ENCODE measurements at regions not wholly inside any gene's neighbourhood (a gene's known extent, or its start where the extent isn't known, plus 50 kb on each side); places are given as distances from the start of the nearest gene placed in this dataset.

DNA sequence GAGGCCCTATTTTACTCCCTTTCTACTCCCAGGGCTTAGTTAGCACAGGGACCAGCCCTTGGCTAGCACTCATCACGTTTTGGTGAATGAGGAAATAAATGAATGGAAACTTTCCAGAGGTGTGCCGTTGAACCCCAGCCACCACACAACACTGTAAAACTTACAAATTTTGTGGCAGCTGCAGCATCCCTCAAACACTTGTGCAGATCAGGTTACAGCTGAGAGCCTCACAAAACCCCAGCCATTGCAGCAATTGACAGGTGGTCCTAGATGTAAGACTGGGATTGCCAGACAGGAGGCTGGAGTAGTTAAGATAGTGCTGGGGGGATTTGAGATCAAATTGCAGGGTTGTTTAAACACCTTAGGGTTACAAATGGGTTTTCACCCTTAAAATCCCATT, 482.2 kb upstream of the KIF2A start (continued):
- no peak for TF ChIP-seq CHD1 (IDR thresholded peaks at IDR 0.05; ENCODE audit: low read depth, low read length)

DNA sequence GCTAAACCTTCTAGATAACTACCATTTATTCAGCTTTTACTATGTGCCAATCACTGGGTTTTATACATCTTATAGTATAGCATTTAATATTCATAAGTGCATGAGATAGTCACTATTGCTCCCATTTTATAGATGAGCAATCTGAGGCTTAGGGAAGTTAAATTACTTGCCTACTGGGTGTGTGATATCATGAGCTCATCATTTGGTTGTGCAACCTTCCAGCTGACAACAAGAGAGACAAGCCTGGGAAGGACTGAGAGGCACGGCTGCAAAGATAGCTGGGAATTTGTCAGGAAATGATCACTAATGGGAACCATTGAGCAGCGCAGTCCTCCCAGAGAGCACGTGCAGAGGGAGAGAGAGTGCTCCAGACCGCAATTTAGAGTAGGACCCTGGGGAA, 481.6 kb upstream of the KIF2A start:
- Histone ChIP-seq H3K79me2 (ENCODE audit: control insufficient read depth in 1 of 2, insufficient read depth in 2 of 2, low read length in 2 of 2) (no peaks in the 10 kb centered on the region), H3K27me3 (replicated peaks in 1 of 4; ENCODE audit: control insufficient read depth in 3 of 4, extremely low read depth in 1 of 4, insufficient read depth in 3 of 4, low read length in 3 of 4) (no peaks in the 10 kb centered on the region), H3K56ac (replicated peaks; ENCODE audit: insufficient read length, low read depth, low read length) (no peak overlapping the region), H3K36me3 (ENCODE audit: control insufficient read depth in 2 of 4, insufficient read depth in 4 of 4, low read length in 3 of 4) (no peaks in the 10 kb centered on the region), H2BK120ac (replicated peaks; ENCODE audit: low read depth, low read length) (no peak overlapping the region), H2BK5ac (ENCODE audit: low read depth, low read length) (no peak overlapping the region), H4K8ac (ENCODE audit: extremely low read depth, insufficient read depth, low read length) (no peak overlapping the region), H3K14ac (ENCODE audit: insufficient read length) (no peak overlapping the region), H3K23me2 (ENCODE audit: low read depth, low read length) (no peaks in the 10 kb centered on the region), H3K23ac (ENCODE audit: insufficient read length) (no peak overlapping the region), H3K18ac (ENCODE audit: extremely low read depth, low read length) (no peak overlapping the region), H3K79me1 (ENCODE audit: low read depth, low read length) (no peaks in the 10 kb centered on the region), H4K91ac (replicated peaks; ENCODE audit: insufficient read length, low read length) (no peak overlapping the region), H3K9ac (replicated peaks in 1 of 4; ENCODE audit: extremely low read depth in 1 of 4, low read depth in 3 of 4, low read length in 3 of 4) (no peak overlapping the region), H2AFZ (ENCODE audit: low read length) (no peak overlapping the region), H2BK20ac (ENCODE audit: low read length) (no peak overlapping the region), H3K27ac (ENCODE audit: low read depth, low read length) (no peak overlapping the region), H3K4ac (replicated peaks; ENCODE audit: insufficient read length, low read depth, low read length) (no peak overlapping the region), H2BK15ac (ENCODE audit: low read length) (no peak overlapping the region), H3K4me3 (ENCODE audit: extremely low read depth in 1 of 4, insufficient read depth in 2 of 4, low read depth in 3 of 4, low read length in 4 of 4) (no peak overlapping the region), H4K5ac (ENCODE audit: insufficient read length, low read depth, low read length) (no peak overlapping the region), H4K20me1 (replicated peaks in 1 of 2; ENCODE audit: control insufficient read depth in 1 of 2, insufficient read depth in 2 of 2, low read length in 2 of 2) (no peaks in the 10 kb centered on the region), H3K4me1 (replicated peaks in 1 of 4; ENCODE audit: control insufficient read depth in 3 of 4, insufficient read depth in 4 of 4, low read length in 3 of 4) (peaks cover 0 to 3% (median 1%) of the 10 kb centered on the region in 4 experiments; a peak in 3 of 7 replicates), H3K9me3 (ENCODE audit: insufficient read depth in 2 of 2, low read depth in 1 of 2, low read length in 1 of 2) (no peaks in the 10 kb centered on the region; a peak in 1 of 4 replicates), H2BK12ac (ENCODE audit: low read depth, low read length) (no peak overlapping the region), H3K4me2 (ENCODE audit: insufficient read depth in 1 of 2, low read depth in 2 of 2, low read length in 2 of 2) (no peak overlapping the region), H2AK5ac (ENCODE audit: low read depth, low read length) (no peak overlapping the region)
- POLR2A ChIA-PET (ENCODE audit: partially characterized antibody) = no interaction called here
- CTCF ChIA-PET (ENCODE audit: partially characterized antibody) = interaction anchor here (0.5 to 1.4 kb wide), 9 partner anchors 9 to 745 kb away, joined by 3 to 5 read pairs (median 3); no protein-coding TSS in a partner anchor
- 96% methylated on average over 4 of the region's 4 CpGs; no CpG with 5 or more reads in 1 of the 2 experiments for WGBS, 2 experiments (ENCODE audit: extremely low coverage in 1 of 2, insufficient coverage in 1 of 2, insufficient read length in 1 of 2, insufficient replicate concordance in 2 of 2, low coverage in 1 of 2, low lambda C conversion rate in 2 of 2, missing lambda C conversion rate in 1 of 2)
- FAIRE-seq (no peak), DNase-seq (ENCODE audit: low read depth in 1 of 2, low spot score in 2 of 2) (no peak)
- no peak for TF ChIP-seq RFX5 (IDR thresholded peaks at IDR 0.05; ENCODE audit: borderline replicate concordance, low read depth, low read length)
- TF ChIP-seq SIX5 (IDR thresholded peaks at IDR 0.05; ENCODE audit: low read depth, low read length) = no peak
- TF ChIP-seq ZNF274 (IDR thresholded peaks at IDR 0.05; ENCODE audit: borderline replicate concordance, extremely low read depth, low read length) = no peak
- TF ChIP-seq EZH2 (IDR thresholded peaks at IDR 0.05; ENCODE audit: low read depth, low read length, severe bottlenecking) = no peak
- no peak for TF ChIP-seq CTBP2 (IDR thresholded peaks at IDR 0.05; ENCODE audit: borderline replicate concordance, insufficient read depth, insufficient read length, low read length)
- no peak for TF ChIP-seq TCF12 (IDR thresholded peaks at IDR 0.05; ENCODE audit: low read depth, low read length)
- no peak for TF ChIP-seq KDM4A (IDR thresholded peaks at IDR 0.05; ENCODE audit: low read depth, low read length, severe bottlenecking)
- no peak for TF ChIP-seq JUN (IDR thresholded peaks at IDR 0.05; ENCODE audit: low read depth, low read length)
